Lower lobe of right lung (tissue), 2 donors: ENCODE measurements at regions not wholly inside any gene's neighbourhood (a gene's known extent, or its start where the extent isn't known, plus 50 kb on each side); places are given as distances from the start of the nearest gene placed in this dataset.

Experiments
- ATAC-seq, 2 donors: fragments of 200-7000 bp; cut with Tn5 transposase; one replicate each; pipeline ENCODE4 v1.9.1; 2020 to 2022; ENCODE audit warnings: mild to moderate bottlenecking in 2 of 2, moderate library complexity in 2 of 2
- DNase-seq: peaks from one replicate; pipeline ENCODE4 v3.0.0-alpha.2; 2020
- H3K27ac ChIP-seq: fragments of 200-600 bp; one replicate; pipeline ENCODE4 v1.8.0; 2022
- H3K27me3 ChIP-seq: fragments of 200-600 bp; one replicate; pipeline ENCODE4 v1.8.0; 2022; ENCODE audit warnings: low read depth
- H3K36me3 ChIP-seq: fragments of 200-600 bp; one replicate; pipeline ENCODE4 v1.8.0; 2022; ENCODE audit warnings: mild to moderate bottlenecking
- H3K4me1 ChIP-seq: fragments of 200-600 bp; one replicate; pipeline ENCODE4 v1.8.0; 2022
- H3K4me3 ChIP-seq: fragments of 200-600 bp; one replicate; pipeline ENCODE4 v1.8.0; 2022; ENCODE audit warnings: mild to moderate bottlenecking
- H3K9me3 ChIP-seq: fragments of 200-600 bp; one replicate; pipeline ENCODE4 v1.8.0; 2022
- intact Hi-C: fragments of 100-400 bp; cut with DNase I; formaldehyde crosslinking; loops from one replicate; pipeline ENCODE4 v1.11.0; 2022
- TF ChIP-seq, protein P1 (sequence below): fragments of 200-600 bp; IDR thresholded peaks from one replicate; pipeline ENCODE4 v1.8.0; 2022; ENCODE audit warnings: antibody characterized with exemption, mild to moderate bottlenecking
- donor health status: DM: no; HTN: yes; CAD: no; lungs with severe emphysema.

DNA sequence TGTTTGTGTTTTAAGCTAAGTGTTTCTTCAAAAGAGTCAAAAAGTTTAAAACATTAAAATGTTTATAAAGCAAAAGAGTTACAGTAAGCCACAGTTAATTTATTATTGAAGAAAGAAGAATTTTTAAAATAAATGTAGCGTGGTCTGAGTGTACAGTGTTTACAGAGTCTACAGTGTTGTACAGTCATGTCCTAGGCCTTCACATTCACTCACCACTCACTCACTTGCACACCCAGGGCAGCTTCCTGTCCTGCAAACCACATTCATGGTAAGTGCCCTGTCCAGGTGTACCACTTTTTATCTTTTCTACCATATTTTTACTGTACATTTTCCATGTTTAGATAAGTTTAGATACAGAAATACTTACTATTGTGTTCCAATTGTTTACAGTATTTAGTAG, 239.7 kb upstream of the AGA start:
- Histone ChIP-seq H3K9me3 (no peaks in the 10 kb centered on the region), H3K4me3 (no peak overlapping the region), H3K4me1 (no peaks in the 10 kb centered on the region), H3K27me3 (no peaks in the 10 kb centered on the region), H3K36me3 (no peaks in the 10 kb centered on the region), H3K27ac (no peak overlapping the region)
- no peak for DNase-seq
- intact Hi-C loops: no loop called here
- TF ChIP-seq, protein P1, sequence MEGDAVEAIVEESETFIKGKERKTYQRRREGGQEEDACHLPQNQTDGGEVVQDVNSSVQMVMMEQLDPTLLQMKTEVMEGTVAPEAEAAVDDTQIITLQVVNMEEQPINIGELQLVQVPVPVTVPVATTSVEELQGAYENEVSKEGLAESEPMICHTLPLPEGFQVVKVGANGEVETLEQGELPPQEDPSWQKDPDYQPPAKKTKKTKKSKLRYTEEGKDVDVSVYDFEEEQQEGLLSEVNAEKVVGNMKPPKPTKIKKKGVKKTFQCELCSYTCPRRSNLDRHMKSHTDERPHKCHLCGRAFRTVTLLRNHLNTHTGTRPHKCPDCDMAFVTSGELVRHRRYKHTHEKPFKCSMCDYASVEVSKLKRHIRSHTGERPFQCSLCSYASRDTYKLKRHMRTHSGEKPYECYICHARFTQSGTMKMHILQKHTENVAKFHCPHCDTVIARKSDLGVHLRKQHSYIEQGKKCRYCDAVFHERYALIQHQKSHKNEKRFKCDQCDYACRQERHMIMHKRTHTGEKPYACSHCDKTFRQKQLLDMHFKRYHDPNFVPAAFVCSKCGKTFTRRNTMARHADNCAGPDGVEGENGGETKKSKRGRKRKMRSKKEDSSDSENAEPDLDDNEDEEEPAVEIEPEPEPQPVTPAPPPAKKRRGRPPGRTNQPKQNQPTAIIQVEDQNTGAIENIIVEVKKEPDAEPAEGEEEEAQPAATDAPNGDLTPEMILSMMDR: no peak
- ATAC-seq: no peak

DNA sequence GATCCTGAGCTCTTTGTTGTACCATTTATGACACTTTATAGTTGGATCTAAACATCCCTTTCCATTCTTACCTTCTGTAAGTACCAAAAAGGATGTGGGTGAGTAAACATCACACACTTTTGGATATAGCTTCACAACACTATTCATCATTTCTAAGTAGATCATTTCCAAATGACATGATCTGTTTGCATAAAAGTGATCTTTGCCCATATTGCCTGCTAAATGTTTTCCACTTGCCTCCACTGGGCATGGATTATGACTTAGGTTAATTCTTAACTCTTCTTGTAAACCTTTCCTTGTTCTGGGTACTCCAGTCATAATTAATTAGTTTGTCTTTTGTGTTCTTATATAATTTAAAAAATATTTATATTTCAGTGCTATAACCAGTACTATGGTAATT, 244.9 kb upstream of the AGA start:
- TF ChIP-seq, protein P1: no peak

DNA sequence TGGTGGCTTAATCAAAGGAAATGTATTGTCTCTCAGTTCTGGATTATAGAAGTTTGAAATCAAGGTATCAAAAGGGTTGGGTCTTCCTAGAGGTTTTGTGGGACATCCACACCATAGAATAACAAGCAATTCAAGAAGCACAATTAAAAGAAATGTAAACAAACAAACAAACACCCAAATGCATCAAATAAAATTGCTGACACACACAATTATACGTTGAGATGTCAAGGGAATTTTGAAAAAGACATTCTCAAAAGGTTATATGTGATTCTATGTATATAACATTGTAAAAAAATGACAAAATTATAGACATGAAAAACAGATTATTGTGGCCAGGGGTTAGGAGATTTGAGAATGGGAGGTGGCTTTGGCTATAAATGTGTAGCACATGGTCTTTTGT, 250.7 kb upstream of the AGA start:
- Histone ChIP-seq H3K4me3 (no peak overlapping the region), H3K36me3 (no peaks in the 10 kb centered on the region), H3K27me3 (no peaks in the 10 kb centered on the region), H3K27ac (no peak overlapping the region), H3K9me3 (no peaks in the 10 kb centered on the region), H3K4me1 (no peaks in the 10 kb centered on the region)
- no peak for ATAC-seq
- TF ChIP-seq, protein P1: no peak
- intact Hi-C loops: no loop called here
- DNase-seq: no peak

More for the DNA sequence above, 244.9 kb upstream of the AGA start:
- ATAC-seq (no peak), DNase-seq (no peak)
- no peaks in the 10 kb centered on the region for H3K27me3 ChIP-seq
- H3K4me1 ChIP-seq: no peaks in the 10 kb centered on the region
- H3K9me3 ChIP-seq: no peaks in the 10 kb centered on the region
- intact Hi-C loops: no loop called here
- H3K27ac ChIP-seq: no peak overlapping the region
- no peak overlapping the region for H3K4me3 ChIP-seq
- H3K36me3 ChIP-seq: no peaks in the 10 kb centered on the region

DNA sequence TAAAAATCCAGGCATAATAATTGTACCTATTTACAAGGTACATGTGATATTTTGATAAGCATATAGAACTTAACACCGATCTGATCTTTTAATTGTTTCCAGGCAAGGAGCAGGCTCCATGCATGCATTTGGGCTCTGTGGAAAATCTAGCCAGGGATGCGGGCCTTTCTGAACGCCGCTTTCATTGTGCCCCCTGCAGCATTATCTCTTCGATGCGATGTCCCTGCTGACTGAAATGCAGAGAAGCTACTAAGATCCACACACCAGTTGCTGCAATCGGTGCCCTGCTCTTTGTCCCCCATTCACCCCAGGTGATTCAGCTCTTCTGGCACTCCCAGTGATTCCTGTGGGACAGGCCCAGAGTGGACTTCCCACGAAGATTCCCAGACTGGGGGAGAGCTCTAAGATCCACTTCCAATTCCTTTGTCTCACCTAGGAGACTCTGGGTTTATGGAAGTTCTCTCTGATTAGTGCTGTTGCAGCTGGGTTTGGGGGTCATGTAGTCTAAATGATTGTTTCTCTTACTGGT, 254.3 kb upstream of the AGA start:
- TF ChIP-seq, protein P1: no peak
- no peak for DNase-seq
- intact Hi-C loops: no loop called here
- Histone ChIP-seq H3K4me1 (no peaks in the 10 kb centered on the region), H3K4me3 (no peak overlapping the region), H3K9me3 (no peaks in the 10 kb centered on the region), H3K27me3 (no peaks in the 10 kb centered on the region), H3K27ac (no peak overlapping the region), H3K36me3 (no peaks in the 10 kb centered on the region)
- ATAC-seq: no peak

DNA sequence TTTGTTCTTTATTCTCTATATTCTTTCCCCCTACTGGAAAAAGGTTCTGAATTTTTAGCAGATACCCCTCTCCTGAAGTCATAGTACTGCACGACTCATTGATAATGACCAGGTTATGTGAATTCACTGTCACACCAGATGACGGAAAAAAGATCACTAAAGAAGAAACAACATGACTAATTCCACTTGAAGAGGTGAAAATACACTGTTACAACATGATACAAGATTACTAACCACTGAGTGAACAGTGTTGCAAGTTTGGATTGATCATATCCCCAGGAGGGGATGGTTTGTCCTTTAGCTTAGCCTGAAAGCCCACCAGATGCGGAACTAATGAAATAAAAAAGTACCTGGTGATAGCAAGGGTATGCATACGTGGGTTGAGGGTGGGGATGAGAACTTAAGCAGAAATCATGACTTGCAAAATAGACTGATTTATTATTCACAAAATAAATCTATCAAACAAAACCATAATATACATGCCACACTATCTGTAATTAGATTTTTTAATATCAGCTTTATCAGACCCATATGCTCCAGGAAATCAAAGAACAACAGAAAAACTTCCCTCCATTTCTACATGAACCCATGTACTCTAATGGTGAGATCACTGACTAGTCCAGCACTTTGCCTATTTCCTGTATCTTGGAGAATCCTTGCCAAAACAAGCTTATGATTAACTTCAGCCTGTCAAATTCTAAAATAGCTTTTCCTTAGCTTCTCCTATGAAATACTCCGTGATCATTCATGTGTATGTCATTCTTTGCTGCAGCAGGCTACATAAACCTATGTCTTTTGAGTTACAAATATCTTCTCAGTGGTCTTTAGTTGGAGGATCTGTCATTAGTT, 257.4 kb upstream of the AGA start:
- H3K27ac ChIP-seq: no peak overlapping the region
- no peaks in the 10 kb centered on the region for H3K4me1 ChIP-seq
- H3K36me3 ChIP-seq: no peaks in the 10 kb centered on the region
- DNase-seq (no peak), ATAC-seq (no peak)
- no peaks in the 10 kb centered on the region for H3K27me3 ChIP-seq
- H3K4me3 ChIP-seq: no peak overlapping the region
- intact Hi-C loops: no loop called here
- TF ChIP-seq, protein P1: no peak
- no peaks in the 10 kb centered on the region for H3K9me3 ChIP-seq
